ENCODE measurements at regions not wholly inside any gene's neighbourhood (a gene's known extent, or its start where the extent isn't known, plus 50 kb on each side); places are given as distances from the start of the nearest gene placed in this dataset.

DNA sequence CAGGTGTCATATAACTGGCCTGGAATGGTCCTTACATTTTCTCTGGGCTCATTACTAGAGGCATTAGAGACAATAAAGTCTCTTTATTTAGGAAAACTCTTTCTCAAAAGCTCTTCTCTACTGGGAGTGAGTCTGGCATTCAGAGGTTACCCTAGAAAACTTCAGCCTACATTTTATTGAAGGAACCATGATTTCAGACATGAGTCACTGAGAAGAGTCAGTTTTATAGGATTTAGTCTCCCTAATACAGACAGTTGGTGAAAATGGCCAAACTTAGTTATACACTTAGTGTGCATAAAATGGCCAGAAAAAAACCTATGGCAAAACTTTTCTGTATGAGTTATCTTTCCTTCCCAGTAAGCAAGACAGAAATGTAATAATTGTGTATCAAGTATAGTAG is 689.4 kb downstream of the ZEB2 start:
- DNase-seq (ENCODE audit: low read depth in 1 of 2, low spot score in 1 of 2), result no peak

DNA sequence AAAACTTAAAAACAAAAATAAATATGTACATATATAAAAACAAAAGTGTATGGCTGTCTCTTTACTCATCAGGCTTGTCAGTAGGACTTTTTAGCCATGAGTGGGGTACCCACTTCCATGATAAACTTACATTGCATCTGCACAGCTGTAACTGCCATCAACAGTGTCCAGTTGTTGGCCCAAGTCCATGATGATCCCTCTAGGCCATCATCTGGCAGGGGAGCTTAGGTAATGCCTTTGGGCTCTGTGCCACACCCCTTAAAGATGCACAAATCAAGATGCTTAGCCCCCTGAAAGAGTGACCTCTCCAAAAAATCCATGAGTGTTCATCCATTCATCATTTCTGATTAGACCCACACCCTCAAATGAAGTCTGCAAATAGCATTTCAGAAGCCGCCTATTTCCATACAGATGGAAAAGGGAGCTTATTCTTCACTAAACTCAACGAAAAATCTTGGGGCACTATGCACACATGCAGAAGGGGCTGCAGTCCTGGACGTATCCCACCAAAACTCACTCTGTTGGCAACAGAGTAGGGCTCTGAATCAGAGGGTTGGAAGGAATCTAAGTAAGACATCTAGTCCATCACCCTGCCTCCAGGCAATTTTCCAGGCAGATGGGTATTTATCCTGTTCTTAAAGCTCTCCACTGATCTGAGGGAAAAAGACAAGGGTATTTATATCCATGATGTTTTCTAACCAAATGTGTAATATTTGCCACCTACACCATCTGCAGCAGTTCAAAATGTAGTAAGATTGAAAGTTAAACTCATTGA is 691.0 kb downstream of the ZEB2 start:
- no peak for DNase-seq (ENCODE audit: low read depth in 1 of 2, low spot score in 1 of 2)

DNA sequence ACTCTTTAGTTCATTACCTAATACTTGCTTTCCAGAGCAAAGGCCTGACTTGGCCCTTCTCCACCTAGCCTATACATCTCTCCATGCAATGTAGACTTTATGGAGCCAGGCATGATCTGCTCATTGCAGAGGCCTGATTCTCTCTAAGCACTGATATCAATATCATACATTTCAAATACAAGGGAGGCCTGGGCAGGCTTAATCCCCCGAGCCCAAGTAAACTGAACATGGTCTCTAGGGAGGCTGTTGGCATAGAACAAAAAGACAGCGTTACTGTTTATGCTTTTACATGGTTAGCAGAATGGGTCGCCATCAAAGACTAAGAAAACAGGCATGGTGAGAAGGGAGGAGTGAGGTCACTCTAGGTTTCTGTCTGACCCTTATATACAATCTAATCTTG is 695.1 kb downstream of the ZEB2 start:
- DNase-seq (ENCODE audit: low read depth in 1 of 2, low spot score in 1 of 2), result no peak

DNA sequence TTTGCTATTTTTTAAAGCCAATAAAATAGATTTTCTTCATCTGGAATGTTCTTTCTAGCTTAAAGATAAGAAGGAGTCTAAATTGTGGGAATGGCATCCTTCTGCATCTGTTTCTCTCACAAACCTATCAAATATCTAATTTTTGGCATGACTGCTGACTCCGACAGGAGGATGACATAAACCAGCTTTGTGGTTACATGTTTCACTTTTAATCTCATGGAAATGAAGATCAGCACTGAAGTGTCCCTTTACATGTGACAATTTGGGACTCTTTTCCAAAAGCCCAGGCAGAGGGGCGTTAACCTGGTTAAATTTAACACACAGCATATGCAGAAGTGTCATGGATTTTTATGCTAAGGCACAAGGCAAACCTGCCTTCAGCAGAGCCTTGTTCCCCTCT is 694.7 kb downstream of the ARHGAP15 start:
- DNase-seq (ENCODE audit: low read depth in 1 of 2, low spot score in 1 of 2), result no peak

DNA sequence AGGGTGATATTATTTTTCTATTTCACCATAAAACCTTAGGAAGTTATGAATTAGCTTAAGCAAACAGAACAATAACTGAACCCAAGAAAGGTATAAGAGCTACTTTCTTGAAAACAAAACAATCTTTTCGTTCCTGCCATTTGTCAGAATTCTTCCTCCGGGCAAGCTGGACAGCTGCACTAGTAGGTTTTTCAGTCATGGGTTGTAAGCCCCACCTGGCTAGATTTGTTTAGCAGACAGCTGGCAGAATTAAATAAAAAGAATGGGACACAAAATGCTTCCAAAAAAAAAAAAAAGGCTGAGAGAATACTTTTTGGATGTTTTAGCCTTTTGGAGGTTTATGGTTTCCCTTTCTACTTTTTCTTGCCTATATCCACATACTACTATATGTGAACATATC is 694.1 kb downstream of the ARHGAP15 start:
- no peak for DNase-seq (ENCODE audit: low read depth in 1 of 2, low spot score in 1 of 2)

DNA sequence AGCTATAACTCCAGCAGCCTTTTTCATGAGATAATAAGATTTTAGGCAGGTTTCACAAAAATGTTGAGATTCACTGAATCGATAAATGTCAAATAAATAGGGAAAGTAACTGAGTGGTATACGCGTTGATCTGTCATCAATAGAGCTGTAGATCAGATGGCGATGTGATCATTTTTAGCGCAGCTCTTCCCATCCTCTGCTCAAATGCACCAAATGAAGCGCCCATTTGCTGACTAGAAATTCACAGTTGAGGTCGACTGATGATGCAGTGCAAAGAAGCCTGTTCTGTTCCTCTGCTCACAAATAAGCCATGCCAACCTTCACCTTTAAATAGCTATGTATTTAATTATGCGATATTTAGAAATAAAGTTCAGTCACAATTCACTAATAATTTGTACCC is 693.5 kb downstream of the ARHGAP15 start:
- DNase-seq (ENCODE audit: low read depth in 1 of 2, low spot score in 1 of 2), result no peak

DNA sequence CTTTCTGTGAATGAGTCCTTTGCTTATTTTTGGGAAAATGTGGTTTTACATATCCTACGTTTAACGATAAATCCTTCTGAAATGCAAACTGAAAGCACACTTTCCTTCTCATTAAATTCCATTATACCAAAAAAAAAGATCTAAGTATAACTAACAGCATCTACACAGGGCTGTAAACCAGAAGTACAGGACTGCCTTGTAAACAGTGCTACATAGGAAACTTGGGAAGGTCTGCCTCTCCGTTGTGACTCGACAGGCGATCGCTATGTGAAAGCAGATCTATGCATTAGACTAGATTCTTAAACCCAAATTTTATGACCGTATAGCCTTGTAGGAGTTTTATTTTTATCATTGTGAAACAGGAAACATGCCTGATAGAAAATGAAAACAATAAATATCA is 690.5 kb downstream of the ARHGAP15 start:
- DNase-seq (ENCODE audit: low read depth in 1 of 2, low spot score in 1 of 2), result no peak

DNA sequence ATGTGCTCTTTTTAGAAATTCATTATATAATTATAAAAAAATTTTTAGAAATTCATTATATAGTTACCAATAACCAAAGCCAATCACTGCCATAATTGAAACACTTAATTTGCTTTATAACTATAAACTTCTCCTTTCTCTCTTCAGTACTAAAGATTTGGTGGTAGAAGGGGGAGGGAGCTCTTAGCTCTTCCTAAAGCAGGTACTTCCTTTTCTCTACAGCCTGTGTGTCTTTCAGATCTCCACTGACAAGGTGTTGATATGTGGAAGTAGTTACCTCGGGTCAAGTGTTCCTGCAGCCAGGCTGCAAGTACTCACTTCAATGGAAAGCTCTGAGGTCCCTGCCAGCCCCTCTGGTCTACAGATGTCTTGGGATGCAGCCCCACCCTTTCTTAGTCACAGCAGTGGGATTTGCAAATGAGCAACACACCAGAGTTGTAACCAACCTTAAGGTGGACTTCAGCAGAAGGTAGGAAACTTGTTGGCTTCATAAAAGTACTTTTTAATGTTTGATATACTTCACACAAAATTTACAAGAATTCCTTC is 690.0 kb downstream of the ARHGAP15 start:
- no peak for DNase-seq (ENCODE audit: low read depth in 1 of 2, low spot score in 1 of 2)
